ENCODE measurements at regions not wholly inside any gene's neighbourhood (a gene's known extent, or its start where the extent isn't known, plus 50 kb on each side); places are given as distances from the start of the nearest gene placed in this dataset.

DNA sequence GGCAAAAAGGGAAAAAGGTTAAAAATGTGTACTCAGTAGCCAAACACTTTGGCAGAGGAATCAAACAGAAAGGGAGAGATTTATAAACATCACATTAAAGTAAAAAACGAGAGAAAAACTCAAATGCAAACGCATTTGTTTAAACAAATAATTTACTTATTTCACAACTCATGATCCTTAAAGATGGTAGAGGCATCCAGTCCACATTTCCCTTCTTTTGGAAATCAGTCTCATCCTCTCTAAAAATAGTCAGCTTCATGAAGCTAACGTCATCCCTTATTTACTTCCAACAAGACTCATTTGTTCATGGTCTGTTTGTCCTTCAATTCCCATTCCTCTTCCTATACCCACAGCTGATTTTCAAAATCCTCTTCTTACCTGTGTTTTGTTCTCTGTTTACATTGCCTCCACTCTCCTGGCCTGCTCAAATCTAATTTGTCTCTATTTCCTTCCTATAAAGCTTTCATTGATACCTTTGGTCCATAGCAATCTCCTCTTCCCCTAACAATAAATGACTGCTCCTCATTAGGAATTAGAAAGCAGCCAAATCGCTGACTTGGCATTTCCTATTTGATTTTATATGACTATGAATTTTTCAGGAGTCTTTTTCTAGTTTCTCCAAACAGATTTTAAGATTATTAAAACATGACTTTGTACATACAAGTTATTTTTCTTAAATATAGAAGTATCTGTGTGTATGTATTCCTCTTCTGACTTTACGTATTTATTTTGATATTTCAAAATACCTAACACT, 805.3 kb downstream of the TLE1 start:
- no peak overlapping the region for H3K27ac ChIP-seq
- H3K27me3 ChIP-seq (ENCODE audit: insufficient read depth in 3 of 3, low read length in 2 of 3): no peaks in the 10 kb centered on the region
- ATAC-seq: no peak
- TF ChIP-seq, protein P1, sequence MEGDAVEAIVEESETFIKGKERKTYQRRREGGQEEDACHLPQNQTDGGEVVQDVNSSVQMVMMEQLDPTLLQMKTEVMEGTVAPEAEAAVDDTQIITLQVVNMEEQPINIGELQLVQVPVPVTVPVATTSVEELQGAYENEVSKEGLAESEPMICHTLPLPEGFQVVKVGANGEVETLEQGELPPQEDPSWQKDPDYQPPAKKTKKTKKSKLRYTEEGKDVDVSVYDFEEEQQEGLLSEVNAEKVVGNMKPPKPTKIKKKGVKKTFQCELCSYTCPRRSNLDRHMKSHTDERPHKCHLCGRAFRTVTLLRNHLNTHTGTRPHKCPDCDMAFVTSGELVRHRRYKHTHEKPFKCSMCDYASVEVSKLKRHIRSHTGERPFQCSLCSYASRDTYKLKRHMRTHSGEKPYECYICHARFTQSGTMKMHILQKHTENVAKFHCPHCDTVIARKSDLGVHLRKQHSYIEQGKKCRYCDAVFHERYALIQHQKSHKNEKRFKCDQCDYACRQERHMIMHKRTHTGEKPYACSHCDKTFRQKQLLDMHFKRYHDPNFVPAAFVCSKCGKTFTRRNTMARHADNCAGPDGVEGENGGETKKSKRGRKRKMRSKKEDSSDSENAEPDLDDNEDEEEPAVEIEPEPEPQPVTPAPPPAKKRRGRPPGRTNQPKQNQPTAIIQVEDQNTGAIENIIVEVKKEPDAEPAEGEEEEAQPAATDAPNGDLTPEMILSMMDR (IDR thresholded peaks at IDR 0.05): no peak
- no peak overlapping the region for H3K4me3 ChIP-seq
- H3K9me3 ChIP-seq: no peaks in the 10 kb centered on the region
- intact Hi-C loops (cut with DNase I): no loop called here
- DNase-seq: no peak
- H3K4me1 ChIP-seq: no peaks in the 10 kb centered on the region
- no peaks in the 10 kb centered on the region for H3K36me3 ChIP-seq (ENCODE audit: insufficient read depth in 1 of 2, low read depth in 1 of 2)
- 42 to 53% (median 46%) methylated on average over 5 of the region's 5 CpGs for WGBS, 3 donors

DNA sequence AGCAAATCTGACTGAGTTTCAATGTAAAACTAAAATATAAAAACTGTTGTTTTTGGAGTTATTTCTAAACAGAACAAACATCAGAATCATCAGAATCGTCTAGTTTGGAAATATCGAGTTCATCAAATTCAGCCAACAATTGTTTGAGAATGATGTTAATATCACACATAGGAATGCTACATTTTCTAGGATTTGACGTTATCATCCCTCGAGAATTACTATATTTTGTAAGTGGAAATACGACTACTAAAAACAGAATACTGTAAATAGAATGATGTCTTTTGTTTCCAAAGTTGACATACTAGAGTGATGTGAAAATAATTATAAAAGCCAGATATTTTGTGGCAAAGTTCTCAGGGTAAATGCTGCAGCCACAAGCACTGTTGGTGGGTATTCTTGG, 805.9 kb downstream of the TLE1 start:
- Histone ChIP-seq H3K4me3 (no peak overlapping the region), H3K9me3 (no peaks in the 10 kb centered on the region), H3K36me3 (ENCODE audit: insufficient read depth in 1 of 2, low read depth in 1 of 2) (no peaks in the 10 kb centered on the region), H3K27ac (no peak overlapping the region), H3K27me3 (ENCODE audit: insufficient read depth in 3 of 3, low read length in 2 of 3) (no peaks in the 10 kb centered on the region), H3K4me1 (no peaks in the 10 kb centered on the region)
- TF ChIP-seq, protein P1 (IDR thresholded peaks at IDR 0.05): no peak
- intact Hi-C loops (cut with DNase I): no loop called here
- ATAC-seq: no peak
- DNase-seq: no peak
- 75 to 79% (median 75%) methylated on average over 5 of the region's 5 CpGs for WGBS, 3 donors

DNA sequence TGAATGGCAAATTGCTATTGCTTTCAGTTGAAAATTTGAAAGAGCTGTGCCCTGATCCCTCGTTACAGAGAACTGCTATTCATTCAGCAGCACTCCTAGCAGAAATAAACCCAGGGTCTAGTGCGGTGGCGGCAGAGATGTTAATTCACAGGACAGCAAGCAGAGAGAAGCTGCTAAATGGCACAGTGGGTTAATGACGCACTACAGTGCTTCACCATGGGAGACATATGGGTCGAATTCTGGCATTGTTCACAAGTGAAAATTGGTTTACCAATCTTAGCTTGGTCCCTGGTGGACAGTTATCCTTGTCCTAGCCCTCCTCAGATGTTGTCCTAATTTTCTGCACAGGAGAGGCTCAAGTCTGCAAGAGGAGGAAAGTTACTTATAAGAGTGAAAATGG, 807.4 kb downstream of the TLE1 start:
- intact Hi-C loops (cut with DNase I): no loop called here
- TF ChIP-seq, protein P1 (IDR thresholded peaks at IDR 0.05): no peak
- 86 to 89% (median 87%) methylated on average over 5 of the region's 5 CpGs for WGBS, 3 donors
- Histone ChIP-seq H3K36me3 (ENCODE audit: insufficient read depth in 1 of 2, low read depth in 1 of 2) (no peaks in the 10 kb centered on the region), H3K4me1 (no peaks in the 10 kb centered on the region), H3K27ac (no peak overlapping the region), H3K4me3 (no peak overlapping the region), H3K27me3 (ENCODE audit: insufficient read depth in 3 of 3, low read length in 2 of 3) (no peaks in the 10 kb centered on the region), H3K9me3 (no peaks in the 10 kb centered on the region)
- no peak for DNase-seq
- no peak for ATAC-seq

DNA sequence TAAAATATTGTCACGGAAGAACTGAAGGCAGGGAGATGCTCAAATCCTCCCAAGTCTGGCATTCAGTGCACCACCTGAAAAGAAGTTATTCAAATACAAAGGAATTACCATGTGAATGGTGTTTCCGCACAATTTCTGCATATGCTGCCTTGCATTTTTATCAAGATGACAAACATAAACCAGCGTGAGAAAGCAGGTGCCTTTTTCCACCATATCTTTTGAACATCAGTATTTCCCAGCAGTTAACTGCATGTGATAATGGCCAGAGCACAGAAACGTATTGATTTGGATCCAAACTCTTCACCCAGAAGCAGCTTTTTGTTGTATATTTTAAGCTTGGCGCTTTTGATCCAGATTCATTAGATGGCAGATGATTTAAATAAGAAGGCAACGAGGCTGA, 808.0 kb downstream of the TLE1 start:
- no peaks in the 10 kb centered on the region for H3K27me3 ChIP-seq (ENCODE audit: insufficient read depth in 3 of 3, low read length in 2 of 3)
- no peak overlapping the region for H3K27ac ChIP-seq
- H3K4me3 ChIP-seq: no peak overlapping the region
- H3K4me1 ChIP-seq: no peaks in the 10 kb centered on the region
- no peaks in the 10 kb centered on the region for H3K36me3 ChIP-seq (ENCODE audit: insufficient read depth in 1 of 2, low read depth in 1 of 2)
- ATAC-seq: no peak
- no peaks in the 10 kb centered on the region for H3K9me3 ChIP-seq
- 83 to 88% (median 86%) methylated on average over 6 of the region's 6 CpGs for WGBS, 3 donors
- intact Hi-C loops (cut with DNase I): no loop called here
- no peak for DNase-seq
- TF ChIP-seq, protein P1 (IDR thresholded peaks at IDR 0.05): no peak

DNA sequence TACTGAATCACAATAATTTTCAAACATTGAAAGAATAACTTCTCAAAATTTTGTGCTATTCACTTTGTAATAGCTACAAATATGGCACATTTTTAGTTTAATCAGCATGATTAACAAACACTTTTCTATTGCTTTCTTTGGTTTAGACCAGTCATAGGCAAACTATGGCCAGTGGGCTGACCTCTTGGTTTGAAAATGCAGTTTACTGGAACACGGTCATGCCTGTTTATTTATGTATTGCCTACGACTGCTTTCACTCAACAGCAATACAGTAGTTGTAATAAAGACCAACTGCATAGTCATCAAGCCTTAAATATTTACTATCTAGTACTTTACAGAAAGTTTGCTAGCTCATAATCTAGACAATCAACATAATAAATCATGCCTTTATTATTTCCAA, 810.8 kb downstream of the TLE1 start:
- ATAC-seq (no peak), DNase-seq (no peak)
- H3K9me3 ChIP-seq: no peaks in the 10 kb centered on the region
- no peaks in the 10 kb centered on the region for H3K27me3 ChIP-seq (ENCODE audit: insufficient read depth in 3 of 3, low read length in 2 of 3)
- TF ChIP-seq, protein P1 (IDR thresholded peaks at IDR 0.05): no peak
- no peaks in the 10 kb centered on the region for H3K4me1 ChIP-seq
- H3K36me3 ChIP-seq (ENCODE audit: insufficient read depth in 1 of 2, low read depth in 1 of 2): no peaks in the 10 kb centered on the region
- no peak overlapping the region for H3K4me3 ChIP-seq
- no peak overlapping the region for H3K27ac ChIP-seq
- intact Hi-C loops (cut with DNase I): no loop called here
- 82 to 87% (median 84%) methylated on average over 2 of the region's 2 CpGs for WGBS, 3 donors
